Right lobe of liver (tissue), 4 donors: ENCODE measurements at regions not wholly inside any gene's neighbourhood (a gene's known extent, or its start where the extent isn't known, plus 50 kb on each side); places are given as distances from the start of the nearest gene placed in this dataset.

Experiments used
- CTCF ChIP-seq, 4 donors: fragments of 200-600 bp in 3 of 4; fragments of 450-650 bp in 1 of 4; IDR thresholded peaks; one replicate each; pipeline versions ENCODE4 v1.5.1 to v1.8.0; 2016 to 2022; ENCODE audit warnings: antibody characterized with exemption in 4 of 4, mild to moderate bottlenecking in 2 of 4
- POLR2A ChIP-seq: fragments of 450-650 bp; IDR thresholded peaks from one replicate; pipeline ENCODE4 v1.6.1; 2017; ENCODE audit warnings: antibody characterized with exemption, mild to moderate bottlenecking
- donor health status: DM: no; HTN: no; CAD: no.
- donor health status: DM: no; HTN: no; CAD: no.
- donor health status: DM: no; HTN: yes; CAD: no.

GRCh38 chr1:195723796-195724194 lies 884.4 kb downstream of the KCNT2 start:
- TF ChIP-seq CTCF (IDR thresholded peaks at IDR 0.05) (no peak), POLR2A (no peak)
